Spleen (tissue), 7 donors: ENCODE measurements at regions not wholly inside any gene's neighbourhood (a gene's known extent, or its start where the extent isn't known, plus 50 kb on each side); places are given as distances from the start of the nearest gene placed in this dataset.
A peak's percentile ranks its signal among the peaks of the same experiment; 100 is the strongest.

Experiments used
- POLR2AphosphoS5 ChIP-seq, 3 donors: sonication (generic); formaldehyde crosslinking; IDR thresholded peaks; one replicate each; pipeline ENCODE4 v1.5.1; 2017; ENCODE audit warnings: antibody characterized with exemption in 3 of 3
- TF ChIP-seq, protein P1 (sequence below), 11 experiments: fragments of 200-600 bp in 7 of 11; fragments of 450-650 bp in 4 of 11; sonication (generic) in 4 of 11; IDR thresholded peaks in 8 of 11; conservative IDR thresholded peaks in 3 of 11; 1 replicate in 7 of 11; 2 replicates in 4 of 11; pipeline versions ENCODE4 v1.4.0 to v1.8.0; 2016 to 2021; ENCODE audit warnings: antibody characterized with exemption in 11 of 11, inconsistent platforms in 4 of 11, mild to moderate bottlenecking in 1 of 11
- donor health status: DM: no; HTN: no; CAD: no; lungs with moderate emphysema.
- donor health status: DM: no; HTN: no; CAD: no.
- donor health status: DM: no; HTN: no; CAD: no.

DNA sequence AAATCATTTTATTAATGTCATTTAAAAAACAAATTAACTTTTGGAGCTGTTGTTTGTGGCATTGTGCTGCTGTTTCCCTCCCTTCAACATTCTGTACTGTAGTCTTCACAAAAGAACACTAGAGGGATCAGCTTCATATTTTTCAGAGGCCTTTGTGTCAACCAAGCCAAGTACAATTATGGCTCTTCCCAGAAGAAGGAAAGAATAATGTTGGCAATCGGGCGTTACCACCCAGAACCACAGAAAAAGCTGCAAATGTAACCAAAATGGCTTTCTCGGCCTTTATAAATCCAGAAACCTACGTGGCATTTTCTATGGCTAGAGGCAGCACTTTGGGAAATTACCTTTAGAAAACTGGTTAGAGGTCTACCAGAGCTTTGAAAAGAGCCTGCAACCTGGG, 98.8 kb upstream of the COL1A2 start:
- TF ChIP-seq, protein P1, sequence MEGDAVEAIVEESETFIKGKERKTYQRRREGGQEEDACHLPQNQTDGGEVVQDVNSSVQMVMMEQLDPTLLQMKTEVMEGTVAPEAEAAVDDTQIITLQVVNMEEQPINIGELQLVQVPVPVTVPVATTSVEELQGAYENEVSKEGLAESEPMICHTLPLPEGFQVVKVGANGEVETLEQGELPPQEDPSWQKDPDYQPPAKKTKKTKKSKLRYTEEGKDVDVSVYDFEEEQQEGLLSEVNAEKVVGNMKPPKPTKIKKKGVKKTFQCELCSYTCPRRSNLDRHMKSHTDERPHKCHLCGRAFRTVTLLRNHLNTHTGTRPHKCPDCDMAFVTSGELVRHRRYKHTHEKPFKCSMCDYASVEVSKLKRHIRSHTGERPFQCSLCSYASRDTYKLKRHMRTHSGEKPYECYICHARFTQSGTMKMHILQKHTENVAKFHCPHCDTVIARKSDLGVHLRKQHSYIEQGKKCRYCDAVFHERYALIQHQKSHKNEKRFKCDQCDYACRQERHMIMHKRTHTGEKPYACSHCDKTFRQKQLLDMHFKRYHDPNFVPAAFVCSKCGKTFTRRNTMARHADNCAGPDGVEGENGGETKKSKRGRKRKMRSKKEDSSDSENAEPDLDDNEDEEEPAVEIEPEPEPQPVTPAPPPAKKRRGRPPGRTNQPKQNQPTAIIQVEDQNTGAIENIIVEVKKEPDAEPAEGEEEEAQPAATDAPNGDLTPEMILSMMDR (IDR thresholded peaks at IDR 0.05 in 8 of 11, conservative IDR thresholded peaks at IDR 0.05 in 3 of 11), result peak in 3 of 11 experiments; percentile 21 to 51 (median 32)
- no peak for TF ChIP-seq POLR2AphosphoS5 (IDR thresholded peaks at IDR 0.05)
